Inflammatory macrophage (primary cell): ENCODE measurements at regions not wholly inside any gene's neighbourhood (a gene's known extent, or its start where the extent isn't known, plus 50 kb on each side); places are given as distances from the start of the nearest gene placed in this dataset.
A peak's percentile ranks its signal among the peaks of the same experiment; 100 is the strongest.
"Not testable (repeated sequence)": the region's sequence is repeated elsewhere in the genome, so short reads cannot be mapped to it uniquely, and the experiment has no call there.

ENCODE experiments used
- DNase-seq, 2 donors: peaks; one replicate each; pipeline ENCODE4 v3.0.0-alpha.2; 2020 to 2022

GRCh38 chr17:16842346-16842745 lies 129.6 kb downstream of the TNFRSF13B start:
- not testable (repeated sequence) for DNase-seq

- DNase-seq: not testable (repeated sequence)
Measured at GRCh38 chr17:16841896-16842295, 130.0 kb downstream of the TNFRSF13B start.

DNA sequence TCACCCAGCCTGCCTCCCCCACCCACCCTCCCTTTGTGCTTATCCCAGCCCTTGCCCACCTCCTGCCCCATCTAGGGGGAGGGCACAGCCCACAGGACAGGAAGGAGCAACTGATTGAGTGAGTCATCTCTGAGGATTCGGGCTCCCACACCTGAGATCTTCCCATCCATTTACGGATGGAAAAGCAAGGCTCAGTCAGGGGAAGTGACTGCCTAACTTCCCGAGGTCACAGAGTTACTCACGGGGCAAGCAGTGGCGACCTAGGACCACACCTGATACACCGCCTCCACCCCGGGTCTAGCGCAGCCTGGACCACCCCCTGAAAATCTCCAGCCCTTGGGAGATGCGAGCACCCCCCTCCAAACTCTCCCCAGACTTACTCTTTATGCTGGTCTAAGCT lies 131.7 kb downstream of the TNFRSF13B start:
- DNase-seq: not testable (repeated sequence)

GRCh38 chr17:16839242-16840175 lies 132.4 kb downstream of the TNFRSF13B start:
- DNase-seq: not testable (repeated sequence)

DNA sequence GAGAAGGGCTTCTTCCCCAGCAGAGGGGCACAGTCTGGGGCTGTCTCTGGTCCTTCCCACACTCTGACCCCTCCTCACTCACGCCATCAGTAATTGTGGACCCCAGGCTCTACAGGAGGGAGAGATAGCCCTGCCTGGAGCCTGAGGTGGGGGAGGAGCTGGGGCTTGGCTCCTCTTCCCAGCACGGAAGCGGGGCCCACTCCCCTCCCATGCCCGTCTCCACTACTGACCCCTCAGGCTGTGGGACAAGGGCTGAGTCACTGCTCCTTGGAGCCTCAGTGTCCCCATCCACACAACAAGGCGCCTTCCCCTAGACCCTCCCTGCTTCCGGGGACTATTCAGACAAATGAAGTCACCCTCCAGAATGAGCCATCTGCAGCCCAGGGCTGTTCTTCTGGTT lies 133.1 kb downstream of the TNFRSF13B start:
- not testable (repeated sequence) for DNase-seq

DNA sequence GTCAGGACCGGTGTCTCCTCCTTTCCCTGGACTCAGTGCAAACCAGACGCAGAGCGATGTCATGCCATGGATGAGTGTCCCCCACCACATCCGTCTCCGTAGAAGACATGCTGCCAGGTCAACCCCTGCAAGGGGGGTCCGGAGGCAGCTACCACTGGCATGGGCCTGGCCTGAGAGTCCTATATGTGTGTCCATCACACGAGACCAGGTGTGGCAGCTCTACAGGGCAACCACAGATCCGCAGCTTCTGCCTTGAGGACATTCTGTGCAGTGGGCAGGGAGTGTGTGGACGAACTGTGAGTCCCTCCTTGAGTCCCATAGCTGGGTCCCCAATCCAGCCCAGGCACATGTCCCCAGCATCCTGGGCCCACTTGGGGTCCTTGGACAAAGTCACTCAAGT lies 133.6 kb downstream of the TNFRSF13B start:
- DNase-seq: not testable (repeated sequence)

- not testable (repeated sequence) for DNase-seq
Measured at GRCh38 chr17:16837468-16838266, 134.3 kb downstream of the TNFRSF13B start.

- DNase-seq: peak; percentile 36 to 58
Measured at GRCh38 chr17:16836315-16836915, 135.5 kb downstream of the TNFRSF13B start.

DNA sequence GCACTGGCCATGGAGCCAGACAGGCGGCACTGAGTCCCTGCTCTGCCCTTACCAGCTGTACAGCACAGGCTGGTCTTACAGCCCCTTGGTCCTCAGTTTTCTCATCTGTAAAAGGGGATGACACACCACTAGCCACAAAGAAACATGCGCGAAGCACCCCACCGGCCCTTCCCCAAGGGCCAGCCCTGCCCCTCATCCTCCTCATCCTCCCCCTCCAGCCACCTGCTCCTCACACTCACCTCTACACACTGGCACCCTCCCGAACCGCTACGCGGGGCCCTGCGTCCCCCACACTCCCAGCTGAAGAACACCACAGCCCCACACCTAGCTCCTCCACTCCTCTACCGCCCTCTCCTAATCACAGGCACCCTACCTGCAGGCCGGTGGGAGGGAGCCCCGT lies 138.4 kb downstream of the TNFRSF13B start:
- not testable (repeated sequence) for DNase-seq

DNA sequence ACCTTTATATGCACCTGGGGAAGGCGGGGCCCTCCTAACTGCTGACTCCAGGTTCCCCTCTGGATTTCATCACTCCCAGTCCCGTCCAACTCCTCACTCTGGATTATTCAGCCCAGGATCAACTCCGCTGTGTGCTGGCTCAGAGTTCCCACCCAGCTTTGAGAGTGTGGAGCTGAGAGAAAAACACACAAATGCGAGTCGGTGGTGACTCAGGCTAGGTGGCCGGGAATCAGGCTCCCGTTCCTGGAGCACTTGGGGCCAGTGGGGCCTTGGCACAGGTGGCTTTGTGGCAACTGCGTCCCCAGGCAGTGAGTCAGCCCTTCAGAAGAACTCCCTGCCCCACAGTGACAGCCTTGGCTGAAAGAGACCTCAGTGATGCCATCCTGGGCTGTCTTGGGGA lies 139.1 kb downstream of the TNFRSF13B start:
- not testable (repeated sequence) for DNase-seq

DNA sequence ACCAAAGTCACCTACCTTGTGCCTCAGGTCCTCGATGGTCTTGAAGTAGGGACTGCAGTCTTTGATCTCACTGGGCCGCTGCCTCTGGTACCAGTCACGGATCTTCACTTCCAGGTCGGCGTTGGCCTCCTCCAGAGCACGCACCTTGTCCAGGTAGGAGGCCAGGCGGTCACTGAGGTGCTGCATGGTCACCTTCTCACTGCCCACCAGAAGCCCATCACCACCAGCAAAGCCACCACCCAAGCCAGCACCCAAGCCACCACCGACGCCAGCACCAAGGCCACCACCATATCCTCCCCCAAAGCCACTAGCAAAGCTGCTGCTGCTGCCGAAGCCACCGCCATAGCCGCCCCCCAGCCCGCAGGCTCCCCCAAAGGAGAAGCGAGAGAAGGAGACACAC lies 139.7 kb downstream of the TNFRSF13B start:
- DNase-seq: not testable (repeated sequence)

- not testable (repeated sequence) for DNase-seq
Measured at GRCh38 chr17:16830770-16831169, 140.7 kb downstream of the CCDC144A start.

GRCh38 chr17:16830219-16830618 lies 140.2 kb downstream of the CCDC144A start:
- not testable (repeated sequence) for DNase-seq
